CD4-positive, alpha-beta memory T cell (primary cell): ENCODE measurements at regions not wholly inside any gene's neighbourhood (a gene's known extent, or its start where the extent isn't known, plus 50 kb on each side); places are given as distances from the start of the nearest gene placed in this dataset.

Source experiments
- CTCF ChIA-PET: fragments of 350-600 bp; sonication (Branson Sonifier 250); formaldehyde crosslinking; loops from one replicate; lab custom pipeline; 2021; ENCODE audit warnings: inconsistent platforms; ENCODE audit not compliant: partially characterized antibody; lab: Charles Lee
- POLR2A ChIA-PET: fragments of 350-600 bp; sonication (Branson Sonifier 250); formaldehyde crosslinking; loops from one replicate; lab custom pipeline; 2021; ENCODE audit not compliant: partially characterized antibody; lab: Charles Lee
- DNase-seq, 5 donors: peaks; one replicate each; pipeline versions ENCODE4 v3.0.0 to v3.0.0-alpha.2; 2020 to 2022; ENCODE audit warnings: mixed read lengths in 1 of 5
- H3K27ac ChIP-seq: one replicate; pipeline ENCODE4 v1.7.0; 2013; ENCODE audit warnings: low read depth, low read length
- H3K27me3 ChIP-seq: 2 replicates; pipeline ENCODE4 v1.7.0; 2013; ENCODE audit warnings: mild to moderate bottlenecking, low read length, moderate library complexity; ENCODE audit not compliant: insufficient read depth
- H3K36me3 ChIP-seq: 2 replicates; pipeline ENCODE4 v1.7.0; 2013; ENCODE audit warnings: mild to moderate bottlenecking, low read length, moderate library complexity; ENCODE audit not compliant: insufficient read depth
- H3K4me1 ChIP-seq: 2 replicates; pipeline ENCODE4 v1.7.0; 2013; ENCODE audit warnings: mild to moderate bottlenecking, low read length, moderate library complexity; ENCODE audit not compliant: insufficient read depth
- H3K4me3 ChIP-seq, 2 donors: one replicate each; pipeline ENCODE4 v1.7.0; 2013; ENCODE audit warnings: low read length in 2 of 2, mild to moderate bottlenecking in 1 of 2
- H3K9me3 ChIP-seq, 2 donors: one replicate each; pipeline ENCODE4 v1.7.0; 2013; ENCODE audit warnings: low read length in 2 of 2, control low read depth in 1 of 2; ENCODE audit not compliant: control insufficient read depth in 1 of 2
- H3K27ac Mint-ChIP-seq, 7 donors: one replicate each; pipeline ENCODE4 v1.8.0; 2020 to 2021; ENCODE audit warnings: mixed read lengths in 7 of 7, mild to moderate bottlenecking in 6 of 7, inconsistent platforms in 3 of 7, moderate library complexity in 3 of 7
- H3K27me3 Mint-ChIP-seq, 2 donors: one replicate each; pipeline ENCODE4 v1.8.0; 2020 to 2021; ENCODE audit warnings: mixed read lengths in 2 of 2
- H3K36me3 Mint-ChIP-seq, 2 donors: one replicate each; pipeline ENCODE4 v1.8.0; 2020 to 2021; ENCODE audit warnings: mixed read lengths in 2 of 2, inconsistent platforms in 1 of 2, mild to moderate bottlenecking in 1 of 2
- H3K4me1 Mint-ChIP-seq, 4 donors: one replicate each; pipeline ENCODE4 v1.8.0; 2020 to 2021; ENCODE audit warnings: mixed read lengths in 4 of 4, mild to moderate bottlenecking in 1 of 4
- H3K4me3 Mint-ChIP-seq, 8 donors: one replicate each; pipeline ENCODE4 v1.8.0; 2020 to 2021; ENCODE audit warnings: mixed read lengths in 8 of 8, mild to moderate bottlenecking in 7 of 8, moderate library complexity in 6 of 8, inconsistent platforms in 3 of 8
- H3K9me3 Mint-ChIP-seq, 8 donors: one replicate each; pipeline ENCODE4 v1.8.0; 2020 to 2021; ENCODE audit warnings: mixed read lengths in 8 of 8, mild to moderate bottlenecking in 5 of 8, inconsistent platforms in 3 of 8, moderate library complexity in 1 of 8
- intact Hi-C: fragments of 100-400 bp; cut with micrococcal nuclease; formaldehyde crosslinking; loops from one replicate; pipeline ENCODE4 v1.15.1; 2023

DNA sequence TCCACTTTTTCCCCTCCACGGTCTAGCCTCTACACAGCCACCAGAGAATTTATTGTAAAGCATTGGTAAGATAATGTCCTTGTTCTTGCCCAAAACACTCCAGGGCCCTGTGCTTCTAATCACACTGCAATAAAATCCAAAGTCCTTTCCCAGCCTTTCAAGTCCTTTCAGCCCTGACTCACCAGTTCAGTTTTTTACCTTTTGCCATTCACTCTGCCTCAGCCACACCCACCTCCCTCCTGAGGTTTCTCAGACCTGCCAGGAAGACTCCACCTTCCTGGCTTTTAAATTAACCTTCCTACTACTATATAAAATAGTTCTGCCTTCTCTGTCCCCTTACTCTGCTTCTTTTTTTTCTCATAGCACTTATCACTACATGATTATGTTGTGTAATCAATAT, 91.0 kb upstream of the ARHGAP32 start:
- Mint-ChIP-seq H3K4me1 (peaks cover 12 to 18% (median 15%) of the 10 kb centered on the region in 4 donors), H3K27me3 (peaks cover 12 to 14% of the 10 kb centered on the region in 2 donors), H3K27ac (peak overlapping the region in 1 of 7 donors; percentile 36), H3K9me3 (no peaks in the 10 kb centered on the region), H3K36me3 (peaks cover 0 to 2% of the 10 kb centered on the region in 2 donors), H3K4me3 (no peak overlapping the region)
- ChIA-PET CTCF (no interaction called here), POLR2A (no interaction called here)
- Histone ChIP-seq H3K4me3 (no peak overlapping the region), H3K9me3 (no peaks in the 10 kb centered on the region), H3K36me3 (no peaks in the 10 kb centered on the region), H3K27ac (no peak overlapping the region), H3K4me1 (peaks cover 15% of the 10 kb centered on the region), H3K27me3 (no peaks in the 10 kb centered on the region)
- DNase-seq = no peak
- intact Hi-C loops = no loop called here

DNA sequence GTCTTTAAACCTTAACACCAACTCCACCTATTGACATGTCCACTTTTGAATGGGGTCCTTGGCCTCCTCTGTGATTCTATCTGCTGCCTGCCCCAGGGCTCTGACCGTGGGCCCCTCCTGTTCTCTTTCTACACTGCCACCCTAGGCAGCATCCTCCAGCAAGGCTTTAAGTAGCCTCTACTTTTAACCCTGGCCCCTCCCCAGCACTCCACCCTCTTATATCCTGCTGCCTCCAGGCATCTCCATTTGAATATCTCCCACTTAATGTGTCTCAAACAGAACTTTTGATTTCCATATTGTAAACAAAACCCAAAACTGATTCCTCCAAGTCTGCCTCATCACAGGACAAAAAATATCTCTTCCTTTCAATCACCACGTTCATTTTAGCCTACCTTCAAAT, 90.5 kb upstream of the ARHGAP32 start:
- Mint-ChIP-seq H3K9me3 (no peaks in the 10 kb centered on the region), H3K36me3 (peaks cover 0 to 2% of the 10 kb centered on the region in 2 donors), H3K27me3 (peaks cover 16 to 19% of the 10 kb centered on the region in 2 donors), H3K4me3 (peak overlapping the region in 1 of 8 donors; percentile 12), H3K27ac (no peak overlapping the region), H3K4me1 (peaks cover 12 to 24% (median 18%) of the 10 kb centered on the region in 4 donors)
- no peak overlapping the region for H3K4me3 ChIP-seq
- DNase-seq = no peak
- H3K27ac ChIP-seq = no peak overlapping the region
- no peaks in the 10 kb centered on the region for H3K36me3 ChIP-seq
- H3K9me3 ChIP-seq = no peaks in the 10 kb centered on the region
- peaks cover 19% of the 10 kb centered on the region for H3K4me1 ChIP-seq
- ChIA-PET CTCF (no interaction called here), POLR2A (no interaction called here)
- no peaks in the 10 kb centered on the region for H3K27me3 ChIP-seq
- intact Hi-C loops = no loop called here

DNA sequence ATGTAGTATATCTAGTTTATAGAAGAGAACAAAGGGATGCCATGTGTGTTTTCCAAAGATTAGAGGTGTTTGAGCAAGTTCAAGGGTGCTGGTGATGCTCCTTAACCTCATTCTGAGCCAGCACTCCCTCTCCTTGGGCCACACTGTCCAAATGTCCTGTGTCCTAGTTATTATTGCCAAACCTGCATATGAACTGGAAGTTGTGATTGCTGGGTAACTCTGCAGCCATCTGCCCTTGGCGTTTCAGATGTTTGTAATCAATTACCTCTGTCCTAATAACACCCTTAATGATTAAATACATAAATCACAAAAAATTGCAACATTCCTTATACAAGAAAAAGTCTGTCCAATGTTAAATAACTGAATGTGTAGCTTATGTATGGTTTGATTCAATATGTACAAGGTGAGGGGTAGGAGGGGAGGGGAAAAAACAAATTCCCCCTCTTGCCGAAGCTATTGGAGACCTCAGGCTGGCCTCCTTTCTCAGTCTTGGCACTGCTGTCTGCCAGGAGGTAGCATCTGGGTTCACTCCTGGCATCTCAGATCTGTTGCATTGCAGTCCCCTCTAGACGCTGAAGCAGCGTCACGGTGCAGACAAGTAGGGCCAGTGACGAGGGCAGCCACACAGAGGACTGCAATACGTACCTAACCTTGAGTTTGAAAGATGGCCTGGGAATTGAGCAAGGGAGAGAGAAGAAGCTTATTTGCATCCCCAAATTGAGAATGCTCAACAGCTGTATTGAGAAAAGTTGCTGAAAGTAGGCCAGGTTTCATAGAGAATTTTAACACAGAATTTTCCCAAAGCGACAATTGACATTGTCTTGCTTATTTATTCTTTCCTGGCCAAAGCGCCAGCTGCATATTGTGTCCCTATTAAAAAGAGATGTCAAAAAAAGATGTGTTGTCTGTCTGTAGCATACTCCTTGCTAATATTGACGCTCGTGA, 89.6 kb upstream of the ARHGAP32 start:
- Histone ChIP-seq H3K9me3 (no peaks in the 10 kb centered on the region), H3K27ac (no peak overlapping the region), H3K27me3 (no peaks in the 10 kb centered on the region), H3K4me1 (peaks cover 19% of the 10 kb centered on the region), H3K36me3 (no peaks in the 10 kb centered on the region), H3K4me3 (no peak overlapping the region)
- H3K36me3 Mint-ChIP-seq = peaks cover 0 to 2% of the 10 kb centered on the region in 2 donors
- H3K27ac Mint-ChIP-seq = no peak overlapping the region
- peaks cover 12 to 27% (median 18%) of the 10 kb centered on the region in 4 donors for H3K4me1 Mint-ChIP-seq
- no peak overlapping the region for H3K4me3 Mint-ChIP-seq
- no peak for DNase-seq
- ChIA-PET CTCF (no interaction called here), POLR2A (no interaction called here)
- no peaks in the 10 kb centered on the region for H3K9me3 Mint-ChIP-seq
- intact Hi-C loops = no loop called here
- peaks cover 21 to 25% of the 10 kb centered on the region in 2 donors for H3K27me3 Mint-ChIP-seq

DNA sequence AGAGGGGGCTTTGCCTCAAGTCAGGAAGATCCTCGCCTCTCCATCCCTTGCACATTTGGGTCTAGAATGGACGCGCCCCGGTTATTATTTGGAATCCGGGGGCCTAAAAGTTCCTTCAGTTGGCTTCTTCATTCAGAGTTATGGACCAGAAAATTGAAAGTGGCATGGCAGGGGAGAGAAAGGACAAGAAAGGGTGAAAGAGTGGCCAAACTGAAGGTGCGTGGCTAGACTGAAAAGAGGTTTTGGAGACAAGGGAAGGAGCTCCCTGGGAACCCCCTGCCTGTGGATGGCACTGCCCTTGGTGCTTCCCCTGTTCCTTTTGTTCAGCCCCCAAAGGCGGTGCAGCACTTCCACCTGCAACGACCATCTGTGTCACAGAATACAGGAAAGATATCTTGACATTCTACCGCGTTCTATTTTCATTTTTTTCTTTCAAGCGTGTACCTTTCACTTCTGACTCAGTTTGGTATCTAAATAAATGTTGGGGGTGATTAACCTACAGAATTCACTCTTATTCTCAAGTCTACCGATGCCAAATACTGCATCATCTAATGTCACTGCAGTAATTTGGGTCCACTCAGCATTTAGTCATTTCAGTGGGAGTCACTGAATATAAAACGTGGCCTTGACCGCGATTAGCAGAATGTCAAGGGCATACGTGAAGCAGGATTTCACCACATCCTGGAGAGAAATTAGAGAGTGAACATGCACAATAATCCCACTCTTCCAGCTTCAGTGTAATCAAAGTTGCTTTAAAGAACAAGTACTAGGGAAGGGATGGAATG, 88.1 kb upstream of the ARHGAP32 start:
- Histone ChIP-seq H3K4me1 (peaks cover 19% of the 10 kb centered on the region), H3K4me3 (peak overlapping the region in 1 of 2 donors; percentile 1), H3K27ac (no peak overlapping the region), H3K9me3 (no peaks in the 10 kb centered on the region), H3K27me3 (no peaks in the 10 kb centered on the region), H3K36me3 (no peaks in the 10 kb centered on the region)
- peak in 2 of 5 donors; percentile 3 to 39 for DNase-seq
- Mint-ChIP-seq H3K27me3 (peaks cover 23% of the 10 kb centered on the region in 2 donors), H3K4me3 (peak overlapping the region; percentile 75 to 86 (median 84)), H3K27ac (peak overlapping the region in 6 of 7 donors; percentile 54 to 88 (median 69)), H3K36me3 (peaks cover 0 to 2% of the 10 kb centered on the region in 2 donors), H3K4me1 (peaks cover 12 to 27% (median 18%) of the 10 kb centered on the region in 4 donors), H3K9me3 (no peaks in the 10 kb centered on the region)
- ChIA-PET CTCF (interaction anchor here (0.6 kb wide), 1 partner anchor 53 kb away, joined by 3 read pairs; no protein-coding TSS in a partner anchor), POLR2A (no interaction called here)
- intact Hi-C loops = no loop called here

DNA sequence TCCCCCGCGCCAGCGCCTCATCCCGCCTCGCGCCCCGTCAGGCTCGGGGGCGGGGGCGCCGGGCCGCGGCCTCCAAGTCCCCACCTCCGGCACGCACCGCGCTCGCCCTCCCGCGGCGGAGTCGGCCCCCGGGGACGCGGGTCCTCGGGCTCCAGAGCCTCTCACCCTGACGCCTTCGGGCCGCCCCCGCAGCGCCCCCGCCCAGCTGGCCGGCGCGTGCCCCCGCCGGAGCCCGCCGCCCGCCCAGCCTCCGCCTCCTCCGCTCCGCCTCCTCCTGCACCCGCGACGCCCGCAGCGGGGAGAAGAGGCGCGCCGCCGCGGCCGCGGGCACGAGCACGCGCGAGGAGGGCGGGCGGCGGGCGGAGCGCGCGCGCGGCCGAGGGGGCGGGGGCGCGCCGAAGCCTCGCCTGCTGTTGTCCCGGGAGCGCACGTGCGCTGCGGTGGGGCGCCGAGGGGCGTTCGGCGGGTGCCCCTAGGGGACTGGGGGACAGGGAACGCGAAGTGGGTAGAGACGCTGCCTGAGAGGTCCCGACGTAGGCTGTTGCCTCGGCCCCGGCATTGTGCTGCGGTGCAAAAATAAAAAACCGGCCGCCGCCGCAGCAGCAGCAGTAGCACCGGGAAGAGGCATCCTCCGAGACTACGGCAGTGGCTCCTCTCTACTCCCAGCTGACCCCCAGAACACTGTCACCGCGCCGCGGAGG, 87.4 kb upstream of the ARHGAP32 start:
- peak overlapping the region; percentile 75 to 86 (median 84) for H3K4me3 Mint-ChIP-seq
- H3K27ac Mint-ChIP-seq = peak overlapping the region in 2 of 7 donors; percentile 54 to 72
- peak overlapping the region in 1 of 2 donors; percentile 31 for H3K4me3 ChIP-seq
- intact Hi-C loops = loop anchor here (2.0 to 10.0 kb wide), 2 partner anchors 1035 to 1637 kb away; partner anchors contain the start of genes SNX19 and ZBTB44
- CTCF ChIA-PET = no interaction called here
- H3K4me1 Mint-ChIP-seq = peaks cover 12 to 27% (median 18%) of the 10 kb centered on the region in 4 donors
- H3K36me3 Mint-ChIP-seq = peaks cover 0 to 2% of the 10 kb centered on the region in 2 donors
- peaks cover 19% of the 10 kb centered on the region for H3K4me1 ChIP-seq
- H3K9me3 Mint-ChIP-seq = no peaks in the 10 kb centered on the region
- POLR2A ChIA-PET = no interaction called here
- DNase-seq = peak; percentile 70 to 79 (median 74)
- no peak overlapping the region for H3K27ac ChIP-seq
- H3K27me3 Mint-ChIP-seq = peaks cover 23% of the 10 kb centered on the region in 2 donors
- H3K36me3 ChIP-seq = no peaks in the 10 kb centered on the region
- no peaks in the 10 kb centered on the region for H3K9me3 ChIP-seq
- H3K27me3 ChIP-seq = no peaks in the 10 kb centered on the region

DNA sequence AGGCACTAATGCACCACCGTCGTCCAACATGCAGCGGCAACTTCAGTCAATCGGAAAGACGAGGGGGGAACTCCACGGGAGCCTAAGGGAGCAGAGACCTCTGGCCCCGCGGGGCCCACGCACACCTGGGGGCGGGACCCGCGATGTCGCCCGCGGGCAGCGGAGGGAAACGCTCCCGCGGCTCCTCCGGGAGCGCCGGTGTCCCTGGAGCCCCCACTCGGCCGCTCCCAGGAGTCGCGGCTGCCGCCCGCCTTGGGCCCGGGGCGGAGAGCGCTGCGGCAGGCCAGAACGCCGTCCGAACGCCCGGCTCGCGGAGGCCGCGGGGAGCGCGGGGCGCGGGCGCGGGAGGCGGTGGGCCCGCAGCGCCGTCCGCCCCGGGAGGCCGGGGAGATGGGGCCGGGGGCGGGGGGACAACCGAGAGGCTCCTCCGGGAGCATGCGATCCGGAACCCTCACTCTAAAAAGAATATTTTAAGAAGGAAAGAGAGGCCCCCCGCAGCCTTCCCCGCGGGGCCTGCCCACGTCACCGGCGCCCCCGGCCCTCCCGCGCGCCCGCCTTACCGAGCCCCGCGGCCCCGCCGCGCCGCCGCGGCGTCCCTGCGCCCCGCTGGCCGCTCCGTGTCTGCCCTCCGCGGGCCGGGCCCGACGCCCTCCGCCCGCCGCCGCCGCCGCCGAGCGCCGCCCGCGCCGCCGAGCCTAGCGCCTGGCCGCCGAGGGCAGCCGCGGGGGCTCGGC, 86.6 kb upstream of the ARHGAP32 start:
- peak in 2 of 5 donors; percentile 8 to 11 for DNase-seq
- peaks cover 0 to 2% of the 10 kb centered on the region in 2 donors for H3K36me3 Mint-ChIP-seq
- no peaks in the 10 kb centered on the region for H3K9me3 Mint-ChIP-seq
- H3K4me3 ChIP-seq = no peak overlapping the region
- no peaks in the 10 kb centered on the region for H3K9me3 ChIP-seq
- ChIA-PET CTCF (no interaction called here), POLR2A (no interaction called here)
- intact Hi-C loops = loop anchor here (2.0 to 10.0 kb wide), 2 partner anchors 1036 to 1638 kb away; partner anchors contain the start of genes SNX19 and ZBTB44
- H3K27me3 Mint-ChIP-seq = peaks cover 23 to 28% of the 10 kb centered on the region in 2 donors
- H3K4me1 ChIP-seq = peaks cover 19% of the 10 kb centered on the region
- no peaks in the 10 kb centered on the region for H3K36me3 ChIP-seq
- H3K27ac Mint-ChIP-seq = peak overlapping the region in 5 of 7 donors; percentile 39 to 90 (median 79)
- H3K27ac ChIP-seq = no peak overlapping the region
- H3K27me3 ChIP-seq = no peaks in the 10 kb centered on the region
- H3K4me3 Mint-ChIP-seq = peak overlapping the region; percentile 80 to 90 (median 87)
- H3K4me1 Mint-ChIP-seq = peaks cover 12 to 27% (median 18%) of the 10 kb centered on the region in 4 donors
